NOMO-1 treated with DMSO at 0.1 percent for 48 hours (cell line): ENCODE measurements at regions not wholly inside any gene's neighbourhood (a gene's known extent, or its start where the extent isn't known, plus 50 kb on each side); places are given as distances from the start of the nearest gene placed in this dataset.
"Not testable (repeated sequence)": the region's sequence is repeated elsewhere in the genome, so short reads cannot be mapped to it uniquely, and the experiment has no call there.

ENCODE experiments used
- DNase-seq: peaks from one replicate; lab custom pipeline; 2025; ENCODE audit not compliant: unreplicated experiment; lab: John Stamatoyannopoulos, UW

- no peak for DNase-seq
Measured at GRCh38 chr7:85376589-85376988, 189.7 kb upstream of the SEMA3D start.

- DNase-seq, result no peak
Measured at GRCh38 chr7:85356916-85357315, 170.1 kb upstream of the SEMA3D start.

GRCh38 chr7:85343484-85343883, 156.6 kb upstream of the SEMA3D start:
- no peak for DNase-seq

- DNase-seq, result no peak
Measured at GRCh38 chr7:85342781-85343180, 155.9 kb upstream of the SEMA3D start.

- DNase-seq, result no peak
Measured at GRCh38 chr7:85341973-85342372, 155.1 kb upstream of the SEMA3D start.

- DNase-seq, result no peak
Measured at GRCh38 chr7:85341121-85341520, 154.3 kb upstream of the SEMA3D start.

- DNase-seq, result no peak
Measured at GRCh38 chr7:85336086-85336485, 149.2 kb upstream of the SEMA3D start.

GRCh38 chr7:85335113-85335512, 148.3 kb upstream of the SEMA3D start:
- DNase-seq, result not testable (repeated sequence)

GRCh38 chr7:85328456-85328998, 141.7 kb upstream of the SEMA3D start:
- DNase-seq, result no peak

- no peak for DNase-seq
Measured at GRCh38 chr7:85324145-85324799, 137.4 kb upstream of the SEMA3D start.

- no peak for DNase-seq
Measured at GRCh38 chr7:85322252-85322651, 135.4 kb upstream of the SEMA3D start.

- no peak for DNase-seq
Measured at GRCh38 chr7:85320699-85321476, 134.0 kb upstream of the SEMA3D start.

- no peak for DNase-seq
Measured at GRCh38 chr7:85316489-85316888, 129.6 kb upstream of the SEMA3D start.

- DNase-seq, result no peak
Measured at GRCh38 chr7:85310301-85310700, 123.4 kb upstream of the SEMA3D start.

- no peak for DNase-seq
Measured at GRCh38 chr7:85306115-85306514, 119.3 kb upstream of the SEMA3D start.

- no peak for DNase-seq
Measured at GRCh38 chr7:85294176-85294575, 107.3 kb upstream of the SEMA3D start.

- no peak for DNase-seq
Measured at GRCh38 chr7:85292908-85293576, 106.2 kb upstream of the SEMA3D start.

GRCh38 chr7:85290269-85290668, 103.4 kb upstream of the SEMA3D start:
- DNase-seq, result peak; percentile 90

- no peak for DNase-seq
Measured at GRCh38 chr7:85289279-85289678, 102.4 kb upstream of the SEMA3D start.

- DNase-seq, result no peak
Measured at GRCh38 chr7:85287106-85287825, 100.4 kb upstream of the SEMA3D start.

- no peak for DNase-seq
Measured at GRCh38 chr7:85286446-85286845, 99.6 kb upstream of the SEMA3D start.
